HEK293T (cell line): ENCODE measurements at regions not wholly inside any gene's neighbourhood (a gene's known extent, or its start where the extent isn't known, plus 50 kb on each side); places are given as distances from the start of the nearest gene placed in this dataset.

Source experiments
- ARNT ChIP-seq: fragments of 450-650 bp; IDR thresholded peaks from 2 replicates; pipeline ENCODE4 v1.6.1; 2017; ENCODE audit warnings: mild to moderate bottlenecking
- BHLHE40 ChIP-seq: fragments of 450-650 bp; IDR thresholded peaks from 2 replicates; pipeline ENCODE4 v1.6.1; 2016; ENCODE audit warnings: mild to moderate bottlenecking, moderate library complexity, borderline replicate concordance
- CTBP1 ChIP-seq: fragments of 450-650 bp; IDR thresholded peaks from 2 replicates; pipeline ENCODE4 v1.6.1; 2016; ENCODE audit warnings: borderline replicate concordance
- FOXA1 ChIP-seq: fragments of 450-650 bp; IDR thresholded peaks from 2 replicates; pipeline ENCODE4 v1.6.1; 2016; ENCODE audit warnings: mild to moderate bottlenecking
- FOXK2 ChIP-seq: fragments of 450-650 bp; IDR thresholded peaks from 2 replicates; pipeline ENCODE4 v1.6.1; 2016; ENCODE audit warnings: mild to moderate bottlenecking
- FOXM1 ChIP-seq: fragments of 450-650 bp; IDR thresholded peaks from 2 replicates; pipeline ENCODE4 v1.6.1; 2017; ENCODE audit warnings: mild to moderate bottlenecking, borderline replicate concordance
- HDGF ChIP-seq: fragments of 450-650 bp; IDR thresholded peaks from 2 replicates; pipeline ENCODE4 v1.6.1; 2017; ENCODE audit warnings: antibody characterized with exemption, borderline replicate concordance
- L3MBTL2 ChIP-seq: fragments of 450-650 bp; conservative IDR thresholded peaks from 2 replicates; pipeline ENCODE4 v1.6.1; 2016; ENCODE audit warnings: mild to moderate bottlenecking
- SP1 ChIP-seq: fragments of 450-650 bp; IDR thresholded peaks from 2 replicates; pipeline ENCODE4 v1.6.1; 2017
- SUZ12 ChIP-seq: fragments of 450-650 bp; IDR thresholded peaks from 2 replicates; pipeline ENCODE4 v1.6.1; 2016; ENCODE audit warnings: mild to moderate bottlenecking
- TARDBP ChIP-seq: fragments of 450-650 bp; IDR thresholded peaks from 2 replicates; pipeline ENCODE4 v1.6.1; 2016
- TF ChIP-seq, protein P1 (sequence below): fragments of 450-650 bp; IDR thresholded peaks from 2 replicates; pipeline ENCODE4 v1.6.1; 2016

DNA sequence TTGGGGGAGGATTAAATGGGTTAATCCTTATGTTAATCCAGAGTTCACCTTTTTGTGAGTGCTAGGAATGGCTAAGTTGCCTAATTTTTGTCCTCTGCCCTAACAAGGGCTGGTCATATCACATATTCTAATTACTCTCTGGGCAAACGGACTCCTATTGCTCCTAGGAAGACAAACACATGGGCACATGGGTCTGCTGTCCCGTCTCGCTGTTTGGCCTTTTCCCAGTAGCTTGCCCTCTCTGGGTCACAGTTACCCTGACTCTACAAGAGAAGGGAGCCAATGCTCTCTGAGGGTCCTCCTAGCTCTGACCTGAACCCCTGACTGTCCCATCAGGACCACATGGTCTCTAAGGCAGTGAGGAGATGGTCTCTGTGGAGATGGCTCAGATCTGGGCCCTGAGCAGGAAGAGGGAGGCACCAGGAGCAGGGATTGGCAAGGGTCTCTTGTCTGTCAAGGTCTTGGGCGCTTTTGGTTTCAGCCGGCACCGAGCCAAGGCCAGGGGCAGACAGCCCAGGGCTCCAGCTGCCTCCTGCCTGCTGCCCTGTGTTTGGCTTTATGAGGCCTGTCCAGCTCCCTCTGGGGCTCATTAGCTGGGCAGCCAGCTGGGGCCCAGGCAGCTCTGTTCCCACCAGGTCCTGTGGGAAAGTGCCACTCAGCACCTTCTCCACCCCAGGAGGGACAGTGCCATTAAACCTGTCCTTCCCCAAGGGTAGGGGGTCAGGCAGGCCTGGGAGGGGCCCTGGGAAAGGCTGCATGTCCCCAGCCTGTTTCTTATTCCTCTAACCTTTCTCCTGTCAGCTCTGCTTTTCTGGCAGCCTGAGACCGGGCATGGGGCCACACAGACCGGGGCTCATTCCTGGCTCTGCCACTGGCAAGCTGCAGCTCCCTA lies 559.9 kb downstream of the MN1 start:
- TF ChIP-seq BHLHE40 (no peak), HDGF (no peak), SP1 (no peak), SUZ12 (no peak), L3MBTL2 (no peak), CTBP1 (no peak), FOXM1 (no peak), FOXK2 (no peak), FOXA1 (no peak), ARNT (no peak), TARDBP (no peak)
- TF ChIP-seq, protein P1, sequence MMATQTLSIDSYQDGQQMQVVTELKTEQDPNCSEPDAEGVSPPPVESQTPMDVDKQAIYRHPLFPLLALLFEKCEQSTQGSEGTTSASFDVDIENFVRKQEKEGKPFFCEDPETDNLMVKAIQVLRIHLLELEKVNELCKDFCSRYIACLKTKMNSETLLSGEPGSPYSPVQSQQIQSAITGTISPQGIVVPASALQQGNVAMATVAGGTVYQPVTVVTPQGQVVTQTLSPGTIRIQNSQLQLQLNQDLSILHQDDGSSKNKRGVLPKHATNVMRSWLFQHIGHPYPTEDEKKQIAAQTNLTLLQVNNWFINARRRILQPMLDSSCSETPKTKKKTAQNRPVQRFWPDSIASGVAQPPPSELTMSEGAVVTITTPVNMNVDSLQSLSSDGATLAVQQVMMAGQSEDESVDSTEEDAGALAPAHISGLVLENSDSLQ, result no peak
